ENCODE measurements at regions not wholly inside any gene's neighbourhood (a gene's known extent, or its start where the extent isn't known, plus 50 kb on each side); places are given as distances from the start of the nearest gene placed in this dataset.

DNA sequence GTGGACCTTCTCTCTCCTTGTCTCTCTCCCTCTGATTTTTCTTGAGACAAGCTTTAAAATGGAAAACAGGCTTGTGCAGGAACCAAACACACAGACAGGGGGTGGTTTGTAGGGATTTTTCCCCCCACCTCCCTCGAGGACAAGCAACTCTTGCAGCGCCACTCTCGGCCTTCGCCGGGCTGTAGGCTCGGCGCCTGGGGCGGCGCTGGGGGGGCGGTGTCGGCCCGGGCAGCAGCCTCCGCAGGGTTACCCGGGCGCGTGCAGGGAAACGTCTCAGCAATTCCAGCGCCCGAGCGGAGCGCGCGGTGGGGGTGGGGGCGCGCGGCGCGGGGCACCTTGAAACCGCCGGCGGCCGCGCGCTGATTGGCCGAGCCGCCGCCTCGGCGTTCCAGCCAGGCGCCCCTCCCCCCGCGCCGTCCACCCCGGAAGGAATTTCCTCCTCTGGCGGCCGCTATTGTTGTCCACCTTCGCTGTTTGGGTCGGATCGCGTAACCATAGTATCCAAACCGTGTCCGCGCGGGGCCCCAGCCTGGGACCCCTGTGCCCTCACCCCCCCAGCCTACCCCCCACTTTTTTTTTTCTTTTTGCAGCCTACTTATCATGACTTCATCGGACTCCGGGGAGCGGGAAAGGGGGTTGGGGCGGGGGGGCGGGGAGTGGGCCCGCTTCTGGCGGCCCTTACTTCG lies 59.8 kb upstream of the ACOT11 start:
- Histone ChIP-seq H3K27me3 (ENCODE audit: control insufficient read depth, insufficient read depth, low read length) (no peaks in the 10 kb centered on the region), H3K9ac (ENCODE audit: insufficient read depth, low read length) (peak overlapping the region; percentile 48)
- no peak for TF ChIP-seq EZH2 (IDR thresholded peaks at IDR 0.05; ENCODE audit: low read length, missing control alignments)
- TF ChIP-seq, protein P1, sequence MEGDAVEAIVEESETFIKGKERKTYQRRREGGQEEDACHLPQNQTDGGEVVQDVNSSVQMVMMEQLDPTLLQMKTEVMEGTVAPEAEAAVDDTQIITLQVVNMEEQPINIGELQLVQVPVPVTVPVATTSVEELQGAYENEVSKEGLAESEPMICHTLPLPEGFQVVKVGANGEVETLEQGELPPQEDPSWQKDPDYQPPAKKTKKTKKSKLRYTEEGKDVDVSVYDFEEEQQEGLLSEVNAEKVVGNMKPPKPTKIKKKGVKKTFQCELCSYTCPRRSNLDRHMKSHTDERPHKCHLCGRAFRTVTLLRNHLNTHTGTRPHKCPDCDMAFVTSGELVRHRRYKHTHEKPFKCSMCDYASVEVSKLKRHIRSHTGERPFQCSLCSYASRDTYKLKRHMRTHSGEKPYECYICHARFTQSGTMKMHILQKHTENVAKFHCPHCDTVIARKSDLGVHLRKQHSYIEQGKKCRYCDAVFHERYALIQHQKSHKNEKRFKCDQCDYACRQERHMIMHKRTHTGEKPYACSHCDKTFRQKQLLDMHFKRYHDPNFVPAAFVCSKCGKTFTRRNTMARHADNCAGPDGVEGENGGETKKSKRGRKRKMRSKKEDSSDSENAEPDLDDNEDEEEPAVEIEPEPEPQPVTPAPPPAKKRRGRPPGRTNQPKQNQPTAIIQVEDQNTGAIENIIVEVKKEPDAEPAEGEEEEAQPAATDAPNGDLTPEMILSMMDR (conservative IDR thresholded peaks at IDR 0.05 in 1 of 2, IDR thresholded peaks at IDR 0.05 in 1 of 2; ENCODE audit: low read depth in 1 of 2, low read length in 2 of 2), result peak in 1 of 2 donors; percentile 9

DNA sequence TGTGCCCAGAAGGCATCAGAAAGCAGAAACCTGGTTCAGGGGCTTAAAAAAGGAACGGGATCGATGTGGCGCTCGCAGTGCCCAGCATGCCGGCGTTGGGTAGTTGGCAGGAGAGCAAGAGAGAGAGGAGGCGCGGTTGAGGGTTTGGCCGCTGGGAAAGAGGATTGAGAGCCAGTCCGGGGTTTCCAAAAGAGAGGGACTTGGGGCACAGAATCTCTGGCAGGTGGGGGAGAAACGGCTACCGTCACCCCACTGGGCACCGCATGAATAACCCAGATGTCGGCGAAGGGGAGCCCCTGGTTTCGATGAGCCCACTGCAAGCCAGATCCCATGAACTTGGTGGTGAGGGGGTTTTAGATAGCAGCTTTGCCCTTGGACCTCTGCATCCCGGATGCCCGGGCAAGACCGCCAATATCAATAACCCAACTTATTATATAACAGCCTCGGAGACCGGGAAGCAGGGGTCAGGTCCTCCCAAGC lies 60.4 kb upstream of the ACOT11 start:
- H3K4me2 ChIP-seq (ENCODE audit: extremely low read depth, insufficient read depth, low read length), result peak overlapping the region; percentile 88
- H3K36me3 ChIP-seq (ENCODE audit: control insufficient read depth, insufficient read depth, low read length), result no peaks in the 10 kb centered on the region
- no peak for TF ChIP-seq EZH2 (IDR thresholded peaks at IDR 0.05; ENCODE audit: low read length, missing control alignments)
- TF ChIP-seq, protein P1 (conservative IDR thresholded peaks at IDR 0.05 in 1 of 2, IDR thresholded peaks at IDR 0.05 in 1 of 2; ENCODE audit: low read depth in 1 of 2, low read length in 2 of 2), result no peak
- H3K4me3 ChIP-seq (replicated peaks in 1 of 4; ENCODE audit: control extremely low read depth in 1 of 4, insufficient read depth in 1 of 4, low read depth in 3 of 4, low read length in 4 of 4), result peak overlapping the region; percentile 17 to 43 (median 34)
- no peaks in the 10 kb centered on the region for H4K20me1 ChIP-seq (ENCODE audit: control insufficient read depth, extremely low read depth, insufficient read depth, low read length)
- H3K79me2 ChIP-seq (ENCODE audit: control insufficient read depth, insufficient read depth, low read length), result no peaks in the 10 kb centered on the region
- DNase-seq (ENCODE audit: low read depth in 2 of 2), result no peak
- H3K9me3 ChIP-seq (ENCODE audit: control insufficient read depth, insufficient read depth, low read depth, low read length), result no peaks in the 10 kb centered on the region
- peaks cover 7% of the 10 kb centered on the region for H3K4me1 ChIP-seq (ENCODE audit: control insufficient read depth, extremely low read depth, insufficient read depth, low read length)
- H3K9ac ChIP-seq (ENCODE audit: insufficient read depth, low read length), result no peak overlapping the region
- peak overlapping the region; percentile 36 for H3K27ac ChIP-seq (ENCODE audit: insufficient read depth, low read length)
- H2AFZ ChIP-seq (ENCODE audit: low read length), result peak overlapping the region; percentile 57
- H3K27me3 ChIP-seq (ENCODE audit: control insufficient read depth, insufficient read depth, low read length), result no peaks in the 10 kb centered on the region

More for the DNA sequence above, 59.8 kb upstream of the ACOT11 start:
- DNase-seq (ENCODE audit: low read depth in 2 of 2), result peak; percentile 83 to 85
- Histone ChIP-seq H4K20me1 (ENCODE audit: control insufficient read depth, extremely low read depth, insufficient read depth, low read length) (no peaks in the 10 kb centered on the region), H3K4me2 (ENCODE audit: extremely low read depth, insufficient read depth, low read length) (peak overlapping the region; percentile 88), H3K27ac (ENCODE audit: insufficient read depth, low read length) (peak overlapping the region; percentile 93), H3K36me3 (ENCODE audit: control insufficient read depth, insufficient read depth, low read length) (no peaks in the 10 kb centered on the region), H3K4me3 (replicated peaks in 1 of 4; ENCODE audit: control extremely low read depth in 1 of 4, insufficient read depth in 1 of 4, low read depth in 3 of 4, low read length in 4 of 4) (peak overlapping the region; percentile 17 to 66 (median 46)), H2AFZ (ENCODE audit: low read length) (peak overlapping the region; percentile 57), H3K79me2 (ENCODE audit: control insufficient read depth, insufficient read depth, low read length) (no peaks in the 10 kb centered on the region), H3K4me1 (ENCODE audit: control insufficient read depth, extremely low read depth, insufficient read depth, low read length) (peaks cover 7% of the 10 kb centered on the region), H3K9me3 (ENCODE audit: control insufficient read depth, insufficient read depth, low read depth, low read length) (no peaks in the 10 kb centered on the region)

DNA sequence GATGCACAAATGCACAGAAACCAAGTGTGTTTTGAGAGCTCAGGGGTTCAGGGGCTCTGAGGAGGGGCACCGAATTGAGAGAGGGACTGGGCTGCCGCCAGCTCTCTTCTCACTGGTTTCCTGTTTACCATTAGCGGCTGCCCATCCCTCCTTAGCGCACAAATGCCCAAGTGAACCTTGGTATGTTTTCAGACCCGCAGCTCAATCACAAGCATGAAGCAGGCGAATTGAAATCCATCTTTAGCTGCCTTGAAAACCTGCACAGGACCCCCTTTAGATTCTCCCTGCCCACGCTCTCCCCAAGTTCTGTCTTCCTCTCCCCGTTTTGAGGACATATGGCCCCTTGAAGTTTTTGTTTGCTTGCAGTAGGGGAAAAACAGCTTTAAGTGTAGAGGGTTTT lies 61.1 kb upstream of the ACOT11 start:
- no peak overlapping the region for H3K4me2 ChIP-seq (ENCODE audit: extremely low read depth, insufficient read depth, low read length)
- no peak overlapping the region for H3K27ac ChIP-seq (ENCODE audit: insufficient read depth, low read length)
- no peaks in the 10 kb centered on the region for H4K20me1 ChIP-seq (ENCODE audit: control insufficient read depth, extremely low read depth, insufficient read depth, low read length)
- H3K4me1 ChIP-seq (ENCODE audit: control insufficient read depth, extremely low read depth, insufficient read depth, low read length), result peaks cover 7% of the 10 kb centered on the region
- DNase-seq (ENCODE audit: low read depth in 2 of 2), result no peak
- TF ChIP-seq EZH2 (IDR thresholded peaks at IDR 0.05; ENCODE audit: low read length, missing control alignments), result no peak
- TF ChIP-seq, protein P1 (conservative IDR thresholded peaks at IDR 0.05 in 1 of 2, IDR thresholded peaks at IDR 0.05 in 1 of 2; ENCODE audit: low read depth in 1 of 2, low read length in 2 of 2), result no peak
- H3K27me3 ChIP-seq (ENCODE audit: control insufficient read depth, insufficient read depth, low read length), result no peaks in the 10 kb centered on the region
- H3K9ac ChIP-seq (ENCODE audit: insufficient read depth, low read length), result no peak overlapping the region
- H3K9me3 ChIP-seq (ENCODE audit: control insufficient read depth, insufficient read depth, low read depth, low read length), result no peaks in the 10 kb centered on the region
- no peaks in the 10 kb centered on the region for H3K36me3 ChIP-seq (ENCODE audit: control insufficient read depth, insufficient read depth, low read length)
- no peak overlapping the region for H3K4me3 ChIP-seq (replicated peaks in 1 of 4; ENCODE audit: control extremely low read depth in 1 of 4, insufficient read depth in 1 of 4, low read depth in 3 of 4, low read length in 4 of 4)
- H3K79me2 ChIP-seq (ENCODE audit: control insufficient read depth, insufficient read depth, low read length), result no peaks in the 10 kb centered on the region
- no peak overlapping the region for H2AFZ ChIP-seq (ENCODE audit: low read length)
